ENCODE measurements at regions not wholly inside any gene's neighbourhood (a gene's known extent, or its start where the extent isn't known, plus 50 kb on each side); places are given as distances from the start of the nearest gene placed in this dataset.

DNA sequence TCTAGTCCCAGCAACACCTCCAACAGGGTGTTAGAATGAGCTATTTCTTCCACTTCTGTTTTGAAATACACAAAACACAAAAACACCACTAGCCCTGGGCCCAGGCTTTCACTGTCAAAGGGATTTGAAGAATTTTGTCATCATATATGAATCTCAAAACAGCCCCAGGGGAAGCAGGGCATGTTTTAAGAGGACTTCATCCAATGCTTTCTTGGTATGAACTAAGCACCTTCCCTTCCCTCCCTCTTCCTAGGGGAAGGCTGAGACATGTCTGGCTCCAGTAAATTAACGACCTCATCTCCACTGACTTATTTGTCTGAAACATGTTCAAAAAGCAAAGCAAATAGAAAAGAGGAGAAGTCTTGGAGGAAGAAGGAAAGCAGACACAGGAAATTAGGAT is 75.7 kb upstream of the INCENP start:
- H3K4me3 ChIP-seq = no peak overlapping the region
- no peaks in the 10 kb centered on the region for H3K36me3 ChIP-seq
- no peak for ATAC-seq (ENCODE audit: insufficient number of reproducible peaks, low FRiP score, low read depth)
- no peaks in the 10 kb centered on the region for H3K4me1 ChIP-seq (ENCODE audit: control insufficient read depth in 1 of 2, low read depth in 2 of 2)
- no peaks in the 10 kb centered on the region for H3K9me3 ChIP-seq
- TF ChIP-seq, protein P1, sequence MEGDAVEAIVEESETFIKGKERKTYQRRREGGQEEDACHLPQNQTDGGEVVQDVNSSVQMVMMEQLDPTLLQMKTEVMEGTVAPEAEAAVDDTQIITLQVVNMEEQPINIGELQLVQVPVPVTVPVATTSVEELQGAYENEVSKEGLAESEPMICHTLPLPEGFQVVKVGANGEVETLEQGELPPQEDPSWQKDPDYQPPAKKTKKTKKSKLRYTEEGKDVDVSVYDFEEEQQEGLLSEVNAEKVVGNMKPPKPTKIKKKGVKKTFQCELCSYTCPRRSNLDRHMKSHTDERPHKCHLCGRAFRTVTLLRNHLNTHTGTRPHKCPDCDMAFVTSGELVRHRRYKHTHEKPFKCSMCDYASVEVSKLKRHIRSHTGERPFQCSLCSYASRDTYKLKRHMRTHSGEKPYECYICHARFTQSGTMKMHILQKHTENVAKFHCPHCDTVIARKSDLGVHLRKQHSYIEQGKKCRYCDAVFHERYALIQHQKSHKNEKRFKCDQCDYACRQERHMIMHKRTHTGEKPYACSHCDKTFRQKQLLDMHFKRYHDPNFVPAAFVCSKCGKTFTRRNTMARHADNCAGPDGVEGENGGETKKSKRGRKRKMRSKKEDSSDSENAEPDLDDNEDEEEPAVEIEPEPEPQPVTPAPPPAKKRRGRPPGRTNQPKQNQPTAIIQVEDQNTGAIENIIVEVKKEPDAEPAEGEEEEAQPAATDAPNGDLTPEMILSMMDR (IDR thresholded peaks at IDR 0.05) = no peak
- H3K27ac ChIP-seq = no peak overlapping the region
- no peak for DNase-seq (ENCODE audit: low spot score)
- no peaks in the 10 kb centered on the region for H3K27me3 ChIP-seq (replicated peaks; ENCODE audit: insufficient read depth)

DNA sequence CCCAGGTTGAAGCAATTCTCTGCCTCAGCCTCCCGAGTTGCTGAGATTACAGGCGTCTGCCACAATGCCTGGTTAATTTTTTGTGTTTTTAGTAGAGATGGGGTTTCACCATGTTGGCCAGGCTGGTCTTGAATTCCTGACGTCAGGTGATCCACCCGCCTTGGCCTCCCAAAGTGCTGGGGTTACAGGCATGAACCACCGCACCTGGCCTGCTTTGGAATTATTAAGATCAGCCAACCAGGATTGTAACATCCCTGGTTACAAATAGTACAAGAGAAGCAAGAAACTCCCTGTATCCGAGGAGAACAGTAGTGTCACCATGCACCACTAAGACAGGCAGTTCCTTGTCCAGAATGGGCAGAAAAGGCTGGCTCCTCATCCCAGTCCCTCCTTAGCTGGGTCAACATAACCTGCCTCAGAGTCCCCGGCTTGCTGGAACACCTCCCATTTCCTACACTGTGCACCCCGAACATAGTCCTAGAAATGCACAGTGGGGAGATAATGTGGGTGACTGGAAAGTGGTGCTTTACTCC is 77.2 kb upstream of the INCENP start:
- Histone ChIP-seq H3K27ac (no peak overlapping the region), H3K4me3 (no peak overlapping the region), H3K27me3 (replicated peaks; ENCODE audit: insufficient read depth) (no peaks in the 10 kb centered on the region), H3K36me3 (no peaks in the 10 kb centered on the region), H3K9me3 (no peaks in the 10 kb centered on the region), H3K4me1 (ENCODE audit: control insufficient read depth in 1 of 2, low read depth in 2 of 2) (no peaks in the 10 kb centered on the region)
- DNase-seq (ENCODE audit: low spot score) = no peak
- ATAC-seq (ENCODE audit: insufficient number of reproducible peaks, low FRiP score, low read depth) = no peak
- TF ChIP-seq, protein P1 (IDR thresholded peaks at IDR 0.05) = no peak

DNA sequence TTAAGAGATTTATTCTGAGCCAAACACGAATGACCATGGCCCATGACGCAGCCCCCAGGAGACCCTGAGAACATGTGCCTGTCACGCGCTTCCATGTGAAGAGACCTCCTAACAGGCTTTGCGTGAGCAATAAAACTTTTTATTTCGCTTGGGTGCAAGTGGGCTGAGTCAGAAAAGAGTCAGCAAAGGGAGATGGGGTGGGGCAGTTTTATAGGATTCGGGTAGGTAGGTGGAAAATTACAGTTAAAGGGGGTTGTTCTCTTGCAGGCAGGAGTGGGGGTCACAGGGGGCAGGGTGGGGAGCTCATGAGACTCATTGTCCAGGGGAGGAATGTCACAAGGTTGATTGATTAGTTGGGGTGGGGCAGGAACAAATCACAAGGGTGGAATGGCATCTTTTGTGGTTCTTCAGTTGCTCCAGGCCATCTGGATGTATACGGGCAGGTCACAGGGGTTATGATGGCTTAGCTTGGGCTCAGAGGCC is 77.2 kb upstream of the FTH1 start:
- no peak overlapping the region for H3K27ac ChIP-seq

DNA sequence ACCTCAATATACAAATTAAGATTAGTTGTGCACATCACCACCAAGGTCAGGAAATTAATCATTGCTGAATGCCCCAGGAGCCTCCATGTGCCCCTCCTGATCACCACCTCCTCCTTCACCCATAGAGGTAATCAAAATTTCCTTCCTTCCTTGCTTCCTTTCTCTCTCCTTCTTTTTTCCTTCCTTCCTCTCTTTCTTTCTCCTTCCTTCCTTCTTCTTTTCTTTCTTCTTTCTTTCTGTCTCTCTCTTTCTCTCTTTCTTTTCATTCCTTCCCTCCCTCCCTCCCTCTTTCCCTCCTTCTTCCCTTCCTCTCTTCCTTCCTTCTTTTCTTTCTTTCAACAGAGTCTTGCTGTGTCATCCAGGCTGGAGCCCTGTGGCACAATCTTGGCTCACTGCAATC is 67.9 kb upstream of the FTH1 start:
- Histone ChIP-seq H3K4me3 (no peak overlapping the region), H3K27me3 (replicated peaks; ENCODE audit: insufficient read depth) (no peaks in the 10 kb centered on the region), H3K9me3 (no peaks in the 10 kb centered on the region), H3K4me1 (ENCODE audit: control insufficient read depth in 1 of 2, low read depth in 2 of 2) (no peaks in the 10 kb centered on the region), H3K36me3 (no peaks in the 10 kb centered on the region), H3K27ac (no peak overlapping the region)
- no peak for ATAC-seq (ENCODE audit: insufficient number of reproducible peaks, low FRiP score, low read depth)
- TF ChIP-seq, protein P1 (IDR thresholded peaks at IDR 0.05) = no peak
- no peak for DNase-seq (ENCODE audit: low spot score)

More for the DNA sequence above, 77.2 kb upstream of the FTH1 start:
- ATAC-seq (ENCODE audit: insufficient number of reproducible peaks, low FRiP score, low read depth) (no peak), DNase-seq (ENCODE audit: low spot score) (no peak)
- H3K27me3 ChIP-seq (replicated peaks; ENCODE audit: insufficient read depth) = no peaks in the 10 kb centered on the region
- TF ChIP-seq, protein P1 (IDR thresholded peaks at IDR 0.05) = no peak
- no peaks in the 10 kb centered on the region for H3K9me3 ChIP-seq
- H3K4me3 ChIP-seq = no peak overlapping the region
- H3K36me3 ChIP-seq = no peaks in the 10 kb centered on the region
- H3K4me1 ChIP-seq (ENCODE audit: control insufficient read depth in 1 of 2, low read depth in 2 of 2) = no peaks in the 10 kb centered on the region

DNA sequence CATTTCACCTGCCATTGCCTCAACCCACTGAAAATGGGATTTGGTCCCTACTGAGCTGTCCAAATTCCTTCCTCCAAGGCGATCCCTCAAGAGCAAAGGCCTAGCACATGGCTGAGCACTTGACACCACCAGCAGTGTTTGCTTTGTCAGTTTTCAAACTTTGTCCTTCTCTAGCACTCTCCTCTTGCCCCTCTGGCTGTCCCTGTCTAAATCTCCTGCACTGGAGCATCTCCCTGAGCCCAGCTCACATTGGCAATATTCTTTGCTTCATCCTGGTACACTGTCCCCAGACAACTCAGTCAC is 66.6 kb upstream of the FTH1 start:
- no peak for ATAC-seq (ENCODE audit: insufficient number of reproducible peaks, low FRiP score, low read depth)
- H3K27ac ChIP-seq = no peak overlapping the region
- no peaks in the 10 kb centered on the region for H3K9me3 ChIP-seq

More for the DNA sequence above, 66.6 kb upstream of the FTH1 start:
- no peaks in the 10 kb centered on the region for H3K27me3 ChIP-seq (replicated peaks; ENCODE audit: insufficient read depth)
- no peaks in the 10 kb centered on the region for H3K36me3 ChIP-seq
- TF ChIP-seq, protein P1 (IDR thresholded peaks at IDR 0.05) = no peak
- no peaks in the 10 kb centered on the region for H3K4me1 ChIP-seq (ENCODE audit: control insufficient read depth in 1 of 2, low read depth in 2 of 2)
- DNase-seq (ENCODE audit: low spot score) = no peak
- H3K4me3 ChIP-seq = no peak overlapping the region
